RWPE1 (cell line): ENCODE measurements at regions not wholly inside any gene's neighbourhood (a gene's known extent, or its start where the extent isn't known, plus 50 kb on each side); places are given as distances from the start of the nearest gene placed in this dataset.

Experiments
- CTCF ChIA-PET: fragments of 350-600 bp; sonication (Branson Sonifier 250); formaldehyde crosslinking; extraction: SDS; loops from one replicate; lab custom pipeline; 2021; lab: Yijun Ruan, JAX
- POLR2A ChIA-PET: fragments of 400-600 bp; formaldehyde crosslinking; extraction: SDS; loops from one replicate; lab custom pipeline; 2020; ENCODE audit warnings: antibody characterized with exemption; ENCODE audit not compliant: low non-redundant PET; lab: Yijun Ruan, JAX
- DNase-seq: peaks from one replicate; pipeline ENCODE4 v3.0.0; 2012; ENCODE audit warnings: low spot score
- H3K27ac ChIP-seq: fragments of 450-650 bp; 2 replicates; pipeline ENCODE4 v1.5.1; 2017
- TF ChIP-seq, protein P1 (sequence below): fragments of 450-650 bp; conservative IDR thresholded peaks from 2 replicates; pipeline ENCODE4 v1.5.1; 2017; ENCODE audit warnings: low read depth, mild to moderate bottlenecking

GRCh38 chr16:66014221-66014620 is 352.3 kb upstream of the CDH5 start:
- TF ChIP-seq, protein P1, sequence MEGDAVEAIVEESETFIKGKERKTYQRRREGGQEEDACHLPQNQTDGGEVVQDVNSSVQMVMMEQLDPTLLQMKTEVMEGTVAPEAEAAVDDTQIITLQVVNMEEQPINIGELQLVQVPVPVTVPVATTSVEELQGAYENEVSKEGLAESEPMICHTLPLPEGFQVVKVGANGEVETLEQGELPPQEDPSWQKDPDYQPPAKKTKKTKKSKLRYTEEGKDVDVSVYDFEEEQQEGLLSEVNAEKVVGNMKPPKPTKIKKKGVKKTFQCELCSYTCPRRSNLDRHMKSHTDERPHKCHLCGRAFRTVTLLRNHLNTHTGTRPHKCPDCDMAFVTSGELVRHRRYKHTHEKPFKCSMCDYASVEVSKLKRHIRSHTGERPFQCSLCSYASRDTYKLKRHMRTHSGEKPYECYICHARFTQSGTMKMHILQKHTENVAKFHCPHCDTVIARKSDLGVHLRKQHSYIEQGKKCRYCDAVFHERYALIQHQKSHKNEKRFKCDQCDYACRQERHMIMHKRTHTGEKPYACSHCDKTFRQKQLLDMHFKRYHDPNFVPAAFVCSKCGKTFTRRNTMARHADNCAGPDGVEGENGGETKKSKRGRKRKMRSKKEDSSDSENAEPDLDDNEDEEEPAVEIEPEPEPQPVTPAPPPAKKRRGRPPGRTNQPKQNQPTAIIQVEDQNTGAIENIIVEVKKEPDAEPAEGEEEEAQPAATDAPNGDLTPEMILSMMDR = no peak
- H3K27ac ChIP-seq = no peak overlapping the region
- ChIA-PET POLR2A (no interaction called here), CTCF (interaction anchor here (0.6 kb wide), 1 partner anchor 377 kb away, joined by 3 read pairs; no protein-coding TSS in a partner anchor)
- no peak for DNase-seq

- no peak for DNase-seq
- H3K27ac ChIP-seq = no peak overlapping the region
- POLR2A ChIA-PET = no interaction called here
- TF ChIP-seq, protein P1 = no peak
- CTCF ChIA-PET = interaction anchor here (0.6 kb wide), 1 partner anchor 377 kb away, joined by 3 read pairs; no protein-coding TSS in a partner anchor
Observed at GRCh38 chr16:66013486-66013885, 353.0 kb upstream of the CDH5 start.

DNA sequence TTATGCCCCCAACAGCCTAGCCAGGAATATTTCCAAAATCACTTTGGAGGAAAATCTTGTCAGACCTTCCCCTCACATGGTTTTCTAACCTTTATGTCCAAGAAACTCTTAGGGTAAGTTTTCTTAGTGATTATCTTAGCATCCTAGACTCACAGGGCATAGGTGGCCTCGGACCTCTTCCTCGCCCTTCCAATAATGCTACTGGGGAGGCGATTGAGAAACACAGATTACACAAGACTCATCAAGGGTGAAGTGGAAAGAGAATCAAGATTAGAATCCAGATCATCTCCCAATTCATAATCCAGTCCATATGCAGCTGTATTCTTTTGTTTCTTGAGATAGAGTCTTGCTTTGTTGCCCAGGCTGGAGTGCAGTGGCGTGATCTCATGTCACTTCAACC is 358.4 kb upstream of the CDH5 start:
- POLR2A ChIA-PET = no interaction called here
- TF ChIP-seq, protein P1 = no peak
- DNase-seq = no peak
- no peak overlapping the region for H3K27ac ChIP-seq
- CTCF ChIA-PET = interaction anchor here (1.0 to 1.1 kb wide), 2 partner anchors 13 to 271 kb away, joined by 3 to 6 read pairs; no protein-coding TSS in a partner anchor

DNA sequence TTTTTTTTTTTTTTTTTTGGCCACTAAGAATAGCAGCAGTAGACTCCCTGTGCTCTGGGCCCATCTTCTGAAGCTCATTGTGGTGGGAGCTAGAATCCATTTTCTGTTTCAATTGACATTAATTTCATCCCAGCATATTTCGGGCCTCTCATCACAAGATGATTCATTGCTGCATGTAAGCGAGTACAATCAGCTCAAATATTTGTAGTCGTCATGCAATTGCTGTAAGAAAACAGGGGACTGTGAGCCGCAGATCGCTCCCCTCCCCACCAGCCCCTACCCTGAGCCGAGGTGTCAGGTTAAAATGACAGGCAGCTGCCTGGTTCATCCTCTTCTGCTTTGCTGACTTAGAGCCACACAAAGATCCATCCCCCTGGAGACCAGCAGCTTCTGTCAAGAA is 358.8 kb upstream of the CDH5 start:
- CTCF ChIA-PET = interaction anchor here (0.6 to 1.1 kb wide), 3 partner anchors 12 to 1010 kb away, joined by 3 to 6 read pairs (median 3); no protein-coding TSS in a partner anchor
- TF ChIP-seq, protein P1 = no peak
- no peak overlapping the region for H3K27ac ChIP-seq
- POLR2A ChIA-PET = no interaction called here
- DNase-seq = peak; percentile 68

- ChIA-PET POLR2A (no interaction called here), CTCF (no interaction called here)
- H3K27ac ChIP-seq = no peak overlapping the region
- TF ChIP-seq, protein P1 = no peak
- no peak for DNase-seq
Observed at GRCh38 chr16:66006485-66006884, 360.0 kb upstream of the CDH5 start.

DNA sequence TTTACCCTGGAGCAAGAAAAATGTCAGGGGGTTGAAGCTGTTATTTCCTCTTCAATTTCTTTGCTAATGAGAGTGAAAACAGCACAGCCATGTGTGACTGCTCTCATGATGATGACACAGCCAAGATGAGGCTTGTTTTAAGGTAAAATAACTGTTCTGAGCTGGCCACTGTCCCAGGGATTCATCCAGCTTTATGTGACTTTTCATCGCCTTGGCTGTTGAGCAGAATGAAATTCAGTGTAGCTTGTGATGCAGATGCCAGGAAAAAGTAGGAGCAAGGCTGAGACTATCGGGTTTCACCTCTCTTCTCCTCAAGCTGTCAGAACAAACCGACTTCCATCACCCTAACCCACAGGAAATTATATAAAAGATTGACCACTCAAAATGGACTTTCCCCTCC is 361.8 kb upstream of the CDH5 start:
- DNase-seq = no peak
- CTCF ChIA-PET = interaction anchor here (0.6 kb wide), 1 partner anchor 275 kb away, joined by 3 read pairs; no protein-coding TSS in a partner anchor
- H3K27ac ChIP-seq = no peak overlapping the region
- POLR2A ChIA-PET = no interaction called here
- TF ChIP-seq, protein P1 = no peak
